Liver (tissue), 8 donors: ENCODE measurements at regions not wholly inside any gene's neighbourhood (a gene's known extent, or its start where the extent isn't known, plus 50 kb on each side); places are given as distances from the start of the nearest gene placed in this dataset.

Source experiments
- DNase-seq: peaks from one replicate; pipeline ENCODE4 v3.0.0-alpha.2; 2017; ENCODE audit warnings: low spot score
- H3K27ac ChIP-seq, 2 donors: one replicate each; pipeline ENCODE4 v1.7.0; 2013; ENCODE audit warnings: inconsistent platforms in 2 of 2, low read length in 2 of 2, control low read depth in 1 of 2, low read depth in 1 of 2, mild to moderate bottlenecking in 1 of 2
- H3K27me3 ChIP-seq, 4 donors: one replicate each; pipeline versions ENCODE4 v1.6.1 to v1.7.0; 2013; ENCODE audit warnings: low read length in 3 of 4, inconsistent platforms in 1 of 4, mild to moderate bottlenecking in 1 of 4, moderate library complexity in 1 of 4; ENCODE audit not compliant: control insufficient read depth in 4 of 4, insufficient read depth in 4 of 4
- H3K36me3 ChIP-seq, 4 donors: one replicate each; pipeline versions ENCODE4 v1.6.1 to v1.7.0; 2013; ENCODE audit warnings: low read length in 3 of 4, mild to moderate bottlenecking in 3 of 4, low read depth in 1 of 4, moderate library complexity in 1 of 4; ENCODE audit not compliant: control insufficient read depth in 4 of 4, insufficient read depth in 3 of 4
- H3K4me1 ChIP-seq, 4 donors: one replicate each; pipeline versions ENCODE4 v1.6.1 to v1.7.0; 2013; ENCODE audit warnings: low read length in 3 of 4, mild to moderate bottlenecking in 3 of 4, moderate library complexity in 1 of 4; ENCODE audit not compliant: control insufficient read depth in 4 of 4, insufficient read depth in 4 of 4
- H3K4me3 ChIP-seq, 3 donors: one replicate each; pipeline versions ENCODE4 v1.6.1 to v1.7.0; 2013; ENCODE audit warnings: low read length in 3 of 3, control low read depth in 1 of 3, low read depth in 1 of 3, mild to moderate bottlenecking in 1 of 3
- H3K9ac ChIP-seq, 2 donors: one replicate each; pipeline ENCODE4 v1.7.0; 2013; ENCODE audit warnings: low read length in 2 of 2, mild to moderate bottlenecking in 2 of 2, moderate library complexity in 2 of 2, control low read depth in 1 of 2, low read depth in 1 of 2
- H3K9me3 ChIP-seq, 4 donors: one replicate each; pipeline versions ENCODE4 v1.6.1 to v1.7.0; 2013; ENCODE audit warnings: low read length in 3 of 4; ENCODE audit not compliant: control insufficient read depth in 4 of 4
- EGR1 ChIP-seq, 2 donors: IDR thresholded peaks; 2 replicates each; pipeline ENCODE4 v1.6.1; 2016 to 2018; ENCODE audit warnings: antibody characterized with exemption in 2 of 2, low read depth in 2 of 2
- FOXA1 ChIP-seq: IDR thresholded peaks from 2 replicates; pipeline ENCODE4 v1.6.1; 2016; ENCODE audit warnings: antibody characterized with exemption
- FOXA2 ChIP-seq: IDR thresholded peaks from 2 replicates; pipeline ENCODE4 v1.6.1; 2016; ENCODE audit warnings: antibody characterized with exemption
- GABPA ChIP-seq, 2 donors: IDR thresholded peaks in 1 of 2; conservative IDR thresholded peaks in 1 of 2; 2 replicates each; pipeline ENCODE4 v1.6.1; 2016; ENCODE audit warnings: antibody characterized with exemption in 2 of 2, mild to moderate bottlenecking in 1 of 2, moderate library complexity in 1 of 2
- HNF4A ChIP-seq, 2 donors: conservative IDR thresholded peaks; 2 replicates each; pipeline ENCODE4 v1.6.1; 2016; ENCODE audit warnings: antibody characterized with exemption in 2 of 2, mild to moderate bottlenecking in 2 of 2
- HNF4G ChIP-seq: IDR thresholded peaks from 2 replicates; pipeline ENCODE4 v1.6.1; 2016; ENCODE audit warnings: antibody characterized with exemption
- JUND ChIP-seq, 2 donors: IDR thresholded peaks; 2 replicates each; pipeline ENCODE4 v1.6.1; 2016; ENCODE audit warnings: antibody characterized with exemption in 2 of 2
- MAX ChIP-seq: IDR thresholded peaks from 2 replicates; pipeline ENCODE4 v1.6.1; 2016; ENCODE audit warnings: antibody characterized with exemption
- NR2F2 ChIP-seq: IDR thresholded peaks from 2 replicates; pipeline ENCODE4 v1.6.1; 2016; ENCODE audit warnings: antibody characterized with exemption
- SP1 ChIP-seq: IDR thresholded peaks from 2 replicates; pipeline ENCODE4 v1.6.1; 2018; ENCODE audit warnings: antibody characterized with exemption, mild to moderate bottlenecking
- TAF1 ChIP-seq: conservative IDR thresholded peaks from 2 replicates; pipeline ENCODE4 v1.6.1; 2016; ENCODE audit warnings: antibody characterized with exemption, mild to moderate bottlenecking
- YY1 ChIP-seq: IDR thresholded peaks from 2 replicates; pipeline ENCODE4 v1.6.1; 2016; ENCODE audit warnings: antibody characterized with exemption, mild to moderate bottlenecking
- ZBTB33 ChIP-seq: IDR thresholded peaks from 2 replicates; pipeline ENCODE4 v1.6.1; 2016; ENCODE audit warnings: antibody characterized with exemption
- WGBS: extraction: QIAGEN DNeasy Blood & Tissue Kit; methylation state at CpG from one replicate; pipeline ENCODE4 v1.1.7; 2013; 5-methylcytosine and 5-hydroxymethylcytosine counted together
- TF ChIP-seq, protein P1 (sequence below): IDR thresholded peaks from 2 replicates; pipeline ENCODE4 v1.6.1; 2016; ENCODE audit warnings: antibody characterized with exemption, mild to moderate bottlenecking
- TF ChIP-seq, protein P2 (sequence below): fragments of 150-350 bp; IDR thresholded peaks from 2 replicates; pipeline ENCODE4 v1.5.1; 2017; ENCODE audit warnings: improper control_type of control experiment, low read depth, low read length; ENCODE audit not compliant: missing input control
- TF ChIP-seq, protein P3 (sequence below): IDR thresholded peaks from 2 replicates; pipeline ENCODE4 v1.6.1; 2016; ENCODE audit warnings: antibody characterized with exemption
- donor health status: healthy.
- donor health status: healthy.
- donor health status: healthy.
- donor health status: healthy.
- donor health status: healthy.

- Histone ChIP-seq H3K4me3 (no peak overlapping the region), H3K9ac (no peak overlapping the region), H3K9me3 (no peaks in the 10 kb centered on the region), H3K4me1 (peaks cover 2 to 16% (median 15%) of the 10 kb centered on the region in 4 donors), H3K36me3 (no peaks in the 10 kb centered on the region), H3K27ac (no peak overlapping the region), H3K27me3 (no peaks in the 10 kb centered on the region)
- WGBS = 84% methylated on average over 4 of the region's 4 CpGs
- TF ChIP-seq, protein P1, sequence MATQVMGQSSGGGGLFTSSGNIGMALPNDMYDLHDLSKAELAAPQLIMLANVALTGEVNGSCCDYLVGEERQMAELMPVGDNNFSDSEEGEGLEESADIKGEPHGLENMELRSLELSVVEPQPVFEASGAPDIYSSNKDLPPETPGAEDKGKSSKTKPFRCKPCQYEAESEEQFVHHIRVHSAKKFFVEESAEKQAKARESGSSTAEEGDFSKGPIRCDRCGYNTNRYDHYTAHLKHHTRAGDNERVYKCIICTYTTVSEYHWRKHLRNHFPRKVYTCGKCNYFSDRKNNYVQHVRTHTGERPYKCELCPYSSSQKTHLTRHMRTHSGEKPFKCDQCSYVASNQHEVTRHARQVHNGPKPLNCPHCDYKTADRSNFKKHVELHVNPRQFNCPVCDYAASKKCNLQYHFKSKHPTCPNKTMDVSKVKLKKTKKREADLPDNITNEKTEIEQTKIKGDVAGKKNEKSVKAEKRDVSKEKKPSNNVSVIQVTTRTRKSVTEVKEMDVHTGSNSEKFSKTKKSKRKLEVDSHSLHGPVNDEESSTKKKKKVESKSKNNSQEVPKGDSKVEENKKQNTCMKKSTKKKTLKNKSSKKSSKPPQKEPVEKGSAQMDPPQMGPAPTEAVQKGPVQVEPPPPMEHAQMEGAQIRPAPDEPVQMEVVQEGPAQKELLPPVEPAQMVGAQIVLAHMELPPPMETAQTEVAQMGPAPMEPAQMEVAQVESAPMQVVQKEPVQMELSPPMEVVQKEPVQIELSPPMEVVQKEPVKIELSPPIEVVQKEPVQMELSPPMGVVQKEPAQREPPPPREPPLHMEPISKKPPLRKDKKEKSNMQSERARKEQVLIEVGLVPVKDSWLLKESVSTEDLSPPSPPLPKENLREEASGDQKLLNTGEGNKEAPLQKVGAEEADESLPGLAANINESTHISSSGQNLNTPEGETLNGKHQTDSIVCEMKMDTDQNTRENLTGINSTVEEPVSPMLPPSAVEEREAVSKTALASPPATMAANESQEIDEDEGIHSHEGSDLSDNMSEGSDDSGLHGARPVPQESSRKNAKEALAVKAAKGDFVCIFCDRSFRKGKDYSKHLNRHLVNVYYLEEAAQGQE = no peak
- no peak for TF ChIP-seq YY1
- no peak for TF ChIP-seq FOXA1
- TF ChIP-seq, protein P2, sequence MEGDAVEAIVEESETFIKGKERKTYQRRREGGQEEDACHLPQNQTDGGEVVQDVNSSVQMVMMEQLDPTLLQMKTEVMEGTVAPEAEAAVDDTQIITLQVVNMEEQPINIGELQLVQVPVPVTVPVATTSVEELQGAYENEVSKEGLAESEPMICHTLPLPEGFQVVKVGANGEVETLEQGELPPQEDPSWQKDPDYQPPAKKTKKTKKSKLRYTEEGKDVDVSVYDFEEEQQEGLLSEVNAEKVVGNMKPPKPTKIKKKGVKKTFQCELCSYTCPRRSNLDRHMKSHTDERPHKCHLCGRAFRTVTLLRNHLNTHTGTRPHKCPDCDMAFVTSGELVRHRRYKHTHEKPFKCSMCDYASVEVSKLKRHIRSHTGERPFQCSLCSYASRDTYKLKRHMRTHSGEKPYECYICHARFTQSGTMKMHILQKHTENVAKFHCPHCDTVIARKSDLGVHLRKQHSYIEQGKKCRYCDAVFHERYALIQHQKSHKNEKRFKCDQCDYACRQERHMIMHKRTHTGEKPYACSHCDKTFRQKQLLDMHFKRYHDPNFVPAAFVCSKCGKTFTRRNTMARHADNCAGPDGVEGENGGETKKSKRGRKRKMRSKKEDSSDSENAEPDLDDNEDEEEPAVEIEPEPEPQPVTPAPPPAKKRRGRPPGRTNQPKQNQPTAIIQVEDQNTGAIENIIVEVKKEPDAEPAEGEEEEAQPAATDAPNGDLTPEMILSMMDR = no peak
- no peak for TF ChIP-seq ZBTB33
- TF ChIP-seq GABPA (IDR thresholded peaks at IDR 0.05 in 1 of 2, conservative IDR thresholded peaks at IDR 0.05 in 1 of 2) = no peak
- no peak for TF ChIP-seq TAF1
- TF ChIP-seq SP1 = no peak
- TF ChIP-seq FOXA2 = no peak
- TF ChIP-seq, protein P3, sequence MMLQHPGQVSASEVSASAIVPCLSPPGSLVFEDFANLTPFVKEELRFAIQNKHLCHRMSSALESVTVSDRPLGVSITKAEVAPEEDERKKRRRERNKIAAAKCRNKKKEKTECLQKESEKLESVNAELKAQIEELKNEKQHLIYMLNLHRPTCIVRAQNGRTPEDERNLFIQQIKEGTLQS = no peak
- no peak for TF ChIP-seq NR2F2
- no peak for TF ChIP-seq HNF4A (conservative IDR thresholded peaks at IDR 0.05)
- TF ChIP-seq JUND (IDR thresholded peaks at IDR 0.05) = no peak
- TF ChIP-seq HNF4G = no peak
- no peak for TF ChIP-seq MAX
- no peak for TF ChIP-seq EGR1 (IDR thresholded peaks at IDR 0.05; ENCODE audit: low read depth in 2 of 2)
- no peak for DNase-seq
Observed at GRCh38 chr7:25967278-25968204, 184.5 kb upstream of the NFE2L3 start.
